ENCODE measurements at regions not wholly inside any gene's neighbourhood (a gene's known extent, or its start where the extent isn't known, plus 50 kb on each side); places are given as distances from the start of the nearest gene placed in this dataset.
"Not testable (repeated sequence)": the region's sequence is repeated elsewhere in the genome, so short reads cannot be mapped to it uniquely, and the experiment has no call there.

DNA sequence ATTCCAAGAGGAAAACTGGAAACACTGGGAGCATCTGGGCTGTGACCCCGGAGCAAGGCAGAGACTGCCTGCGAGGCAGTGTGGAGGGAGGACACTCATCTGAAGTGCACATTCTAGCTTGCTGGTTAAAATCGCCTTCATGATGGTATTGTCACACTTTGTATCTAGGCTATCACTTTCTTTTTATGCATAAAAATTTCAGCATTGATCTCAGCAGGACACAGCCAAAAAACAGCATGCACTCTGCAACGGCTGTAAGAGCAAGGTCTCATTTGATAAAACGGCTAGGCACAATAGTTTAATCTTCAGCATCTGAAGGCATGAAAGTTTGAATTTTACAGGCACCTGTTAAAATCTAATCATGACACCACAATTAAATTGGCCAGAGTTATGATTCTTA lies 110.8 kb upstream of the IRX1 start:
- DNase-seq (ENCODE audit: low read depth), result no peak

DNA sequence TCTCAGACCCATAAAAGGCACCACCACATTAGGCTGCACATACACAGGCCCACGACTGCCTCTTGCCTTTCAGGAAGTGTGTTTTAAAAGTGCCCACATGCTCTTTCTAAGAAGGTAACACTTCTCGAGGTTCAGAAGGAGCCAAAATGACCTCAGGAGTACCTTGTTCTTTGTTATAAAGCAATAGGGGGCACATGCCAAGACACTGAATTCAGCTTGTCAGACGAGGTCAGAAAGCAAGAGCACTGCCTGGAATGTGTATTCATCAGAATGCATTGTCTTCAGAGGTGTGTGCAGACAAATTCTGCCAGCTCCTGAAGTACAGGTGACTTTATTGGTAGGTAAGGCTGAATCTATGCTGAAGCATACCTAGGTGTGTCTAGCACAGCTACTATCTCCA lies 114.5 kb upstream of the IRX1 start:
- no peak for DNase-seq (ENCODE audit: low read depth)

DNA sequence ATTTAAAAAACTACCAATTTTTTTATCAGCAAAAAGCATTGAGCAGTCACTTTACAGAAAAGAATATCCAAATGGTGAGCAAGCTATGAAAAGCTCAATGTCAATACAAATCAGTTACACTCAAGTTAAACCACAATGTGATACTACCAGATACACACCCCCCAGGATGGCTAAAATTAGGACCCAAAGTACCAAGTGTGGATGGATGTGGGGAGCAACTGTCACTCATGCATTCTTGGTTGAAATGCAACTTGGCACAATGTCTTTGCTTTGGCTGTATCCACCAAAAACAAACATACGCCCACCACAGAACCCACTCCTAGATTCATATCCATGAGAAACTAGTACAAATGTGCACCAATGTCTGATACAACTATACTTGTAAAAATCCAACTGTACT lies 120.0 kb upstream of the IRX1 start:
- DNase-seq (ENCODE audit: low read depth), result no peak

DNA sequence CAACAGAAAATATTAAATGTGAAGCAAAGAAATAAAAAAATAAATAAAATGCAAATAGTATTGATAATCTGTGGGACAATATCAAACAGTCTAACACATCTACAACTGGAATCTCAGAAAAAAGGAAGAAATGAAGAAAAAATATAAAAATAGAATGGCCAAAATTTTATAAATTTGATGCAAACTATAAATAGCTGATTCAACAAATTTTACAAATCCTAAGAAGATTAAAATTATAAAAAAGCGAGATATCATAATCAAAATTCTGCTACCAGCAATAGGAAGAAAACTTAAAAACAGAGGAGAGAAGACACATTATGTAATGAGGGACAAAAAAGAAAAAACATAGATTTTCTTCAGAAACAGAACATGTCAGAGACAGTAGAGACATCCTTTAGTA lies 129.2 kb upstream of the IRX1 start:
- no peak for DNase-seq (ENCODE audit: low read depth)

DNA sequence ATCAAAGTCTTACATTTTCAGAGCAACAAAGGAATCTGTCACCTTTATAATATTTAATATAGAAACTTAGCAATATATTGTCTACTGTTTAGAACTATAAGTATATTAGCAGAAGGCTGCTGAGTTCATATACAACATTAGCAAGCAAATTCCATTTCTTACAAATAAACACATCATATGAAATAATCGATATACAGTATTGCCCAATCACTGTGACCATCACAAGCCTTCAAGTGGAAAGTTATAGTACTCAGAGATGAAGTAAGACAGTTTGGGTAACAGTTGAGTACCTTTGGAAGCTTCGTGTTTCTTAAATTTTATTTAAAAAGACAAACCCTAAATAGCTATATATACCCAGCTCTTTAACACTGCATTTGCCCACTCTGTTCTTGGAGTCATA lies 135.2 kb upstream of the IRX1 start:
- DNase-seq (ENCODE audit: low read depth), result no peak

DNA sequence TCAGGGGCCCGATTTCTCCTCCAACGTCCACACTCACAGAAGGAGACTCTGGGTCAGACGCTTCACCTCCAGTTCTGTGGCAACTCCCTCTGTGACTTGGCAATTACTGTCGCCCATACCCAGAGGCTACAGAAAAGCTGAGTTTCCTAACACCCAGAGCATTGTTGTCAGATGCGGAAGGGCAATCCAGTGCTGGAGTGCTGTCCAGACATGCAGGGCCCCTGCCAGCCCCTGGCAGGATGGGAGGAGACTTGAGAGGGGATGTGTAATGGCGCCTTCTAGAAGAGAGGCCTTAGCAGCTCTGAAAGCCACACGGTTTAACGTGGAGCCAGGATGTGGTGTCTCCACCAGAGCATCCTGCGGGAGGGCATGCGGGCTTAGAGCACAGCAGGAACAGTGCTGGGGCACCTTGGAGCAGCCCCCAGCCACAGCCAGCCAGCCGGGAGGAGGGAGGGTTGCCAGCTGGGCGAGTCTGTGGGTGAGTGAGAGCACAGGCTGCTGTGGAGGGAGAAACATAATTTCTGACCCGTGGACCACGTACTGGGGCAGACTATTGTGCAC lies 139.4 kb upstream of the IRX1 start:
- no peak for DNase-seq (ENCODE audit: low read depth)

DNA sequence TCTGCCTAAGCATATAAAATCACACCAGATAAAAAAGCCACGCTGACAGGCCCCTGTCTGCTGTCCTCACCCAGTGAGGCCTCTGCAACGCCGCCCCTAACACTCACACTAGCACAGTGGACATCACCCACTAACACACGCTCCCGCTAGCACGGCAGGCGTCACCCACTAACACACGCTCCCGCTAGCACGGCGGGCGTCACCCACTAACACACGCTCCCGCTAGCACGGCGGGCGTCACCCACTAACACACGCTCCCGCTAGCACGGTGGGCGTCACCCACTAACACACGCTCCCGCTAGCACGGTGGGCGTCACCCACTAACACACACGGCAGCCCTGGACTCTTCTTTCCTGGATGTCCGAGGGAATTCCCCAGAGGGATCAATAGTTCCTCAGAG lies 141.6 kb upstream of the IRX1 start:
- not testable (repeated sequence) for DNase-seq (ENCODE audit: low read depth)

DNA sequence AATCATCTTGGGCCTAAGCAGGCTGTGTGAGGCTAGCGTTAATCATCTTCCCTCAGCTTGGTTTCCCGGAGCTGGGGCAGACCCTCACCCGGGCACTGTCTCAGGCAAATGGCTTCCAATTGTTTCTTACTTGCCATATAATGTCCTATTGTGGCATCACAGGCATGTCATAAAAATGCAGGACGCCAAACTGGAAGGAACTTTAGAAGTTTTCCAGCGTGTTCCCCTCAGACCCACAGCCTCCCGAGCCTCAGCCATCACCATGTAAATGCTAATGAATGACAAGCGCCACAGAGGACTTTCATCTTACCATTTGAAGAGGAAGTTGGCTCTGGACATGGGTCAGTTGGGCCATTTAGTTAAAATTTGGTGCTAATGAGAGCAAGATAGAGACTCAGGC lies 143.0 kb upstream of the IRX1 start:
- no peak for DNase-seq (ENCODE audit: low read depth)

DNA sequence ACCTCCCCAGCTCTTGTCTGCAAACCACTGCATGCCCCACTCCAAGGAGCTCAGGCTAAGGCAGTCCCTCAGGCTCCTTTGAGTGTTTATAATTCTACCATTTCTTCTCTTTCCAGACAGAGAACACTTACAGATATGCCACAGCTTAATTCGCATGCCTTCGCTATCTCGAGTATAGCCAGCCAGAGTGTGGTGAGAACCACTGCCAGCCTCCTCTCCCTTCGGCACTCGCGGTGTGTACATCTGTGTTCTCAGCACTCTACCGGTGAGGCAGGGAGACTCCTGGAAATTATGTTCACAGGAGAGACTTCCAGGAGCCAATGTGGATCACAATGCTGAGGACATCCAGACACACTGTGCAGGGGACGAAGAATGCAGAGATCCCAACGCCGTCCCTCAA lies 143.7 kb upstream of the IRX1 start:
- no peak for DNase-seq (ENCODE audit: low read depth)

DNA sequence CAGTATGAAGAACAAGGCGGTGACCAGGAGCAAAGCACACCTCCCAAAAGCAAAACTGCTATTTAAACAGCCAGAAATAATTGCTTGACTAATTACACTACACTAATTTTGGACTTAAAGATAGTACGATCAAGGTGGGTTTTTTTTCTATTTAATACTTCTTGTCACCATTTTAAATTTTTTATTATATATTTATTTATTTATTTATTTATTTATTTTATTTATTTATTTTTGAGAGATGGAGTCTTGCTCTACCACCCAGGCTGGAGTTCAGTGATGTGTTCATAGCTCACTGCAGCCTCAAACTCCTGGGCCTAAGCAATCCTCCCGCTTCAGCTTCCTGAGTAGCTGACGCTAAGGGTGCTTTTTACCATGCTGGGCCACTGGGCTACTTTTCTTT lies 146.2 kb upstream of the IRX1 start:
- DNase-seq (ENCODE audit: low read depth), result no peak

DNA sequence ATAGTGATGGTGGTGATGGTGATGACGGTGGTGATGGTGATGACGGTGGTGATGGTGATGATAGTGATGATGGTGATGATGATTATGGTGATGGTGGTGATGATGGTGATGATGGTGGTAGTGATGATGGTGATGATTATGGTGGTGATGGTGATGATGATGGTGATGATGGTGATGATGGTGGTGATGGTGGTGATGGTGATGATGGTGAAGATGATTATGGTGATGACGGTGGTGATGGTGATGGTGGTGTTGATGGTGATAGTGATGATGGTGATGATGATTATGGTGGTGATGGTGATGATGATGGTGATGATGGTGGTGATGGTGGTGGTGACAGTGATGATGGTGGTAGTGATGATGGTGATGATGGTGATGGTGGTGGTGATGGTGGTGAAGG lies 149.2 kb upstream of the IRX1 start:
- no peak for DNase-seq (ENCODE audit: low read depth)

DNA sequence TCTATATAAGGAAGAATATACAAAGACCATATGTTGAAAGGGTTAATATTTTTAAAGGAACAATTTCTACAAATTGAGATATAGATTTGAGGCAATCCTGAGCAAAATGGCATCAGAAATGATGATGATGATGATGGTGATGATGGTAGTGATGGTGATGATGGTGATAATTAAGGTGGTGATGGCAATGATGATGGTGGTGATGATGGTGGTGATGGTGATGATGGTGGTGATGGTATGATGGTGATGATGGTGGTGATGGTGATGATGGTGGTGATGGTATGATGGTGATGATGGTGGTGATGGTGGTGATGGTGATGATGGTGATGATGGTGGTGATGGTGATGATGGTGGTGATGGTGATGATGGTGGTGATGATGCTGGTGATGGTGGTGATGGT lies 150.1 kb upstream of the IRX1 start:
- not testable (repeated sequence) for DNase-seq (ENCODE audit: low read depth)

DNA sequence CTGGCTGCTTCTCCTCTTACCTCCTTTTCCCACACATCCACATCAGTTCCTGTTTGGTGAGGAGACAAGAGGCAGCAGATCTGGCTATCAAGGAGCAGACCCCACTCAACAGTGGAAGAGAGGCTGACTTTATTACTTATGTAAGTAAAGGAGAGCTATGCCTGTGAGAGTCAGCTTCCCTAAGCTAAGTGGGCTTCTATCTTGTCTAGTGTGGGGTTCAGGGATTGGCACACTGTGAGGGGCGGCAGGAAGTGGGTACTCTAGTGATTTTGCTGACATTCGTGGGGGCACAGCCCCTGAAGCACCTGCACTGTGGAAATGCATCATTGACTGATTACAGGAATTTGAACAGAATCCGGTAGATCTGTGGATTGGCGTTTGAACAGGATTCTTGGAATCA lies 163.5 kb upstream of the IRX1 start:
- no peak for DNase-seq (ENCODE audit: low read depth)

DNA sequence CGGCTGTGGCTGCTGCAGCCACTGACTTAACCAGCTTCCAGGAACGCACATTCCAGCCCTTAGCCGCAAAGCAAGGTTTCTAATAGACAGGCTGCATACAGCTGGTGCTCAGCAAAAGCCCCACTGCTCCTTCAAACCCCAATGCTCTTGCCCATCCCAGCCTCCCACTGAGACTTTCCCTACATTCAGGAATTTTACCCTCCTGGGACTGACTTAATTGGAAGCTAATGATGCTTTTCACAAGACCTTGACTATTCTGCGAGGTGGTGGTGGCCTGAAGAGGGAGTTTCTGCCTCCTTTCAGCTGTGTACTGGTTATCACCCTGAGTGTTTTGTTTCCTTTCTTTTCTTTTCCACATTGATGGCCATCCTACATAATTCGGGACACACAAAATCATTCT lies 164.9 kb upstream of the IRX1 start:
- DNase-seq (ENCODE audit: low read depth), result no peak

DNA sequence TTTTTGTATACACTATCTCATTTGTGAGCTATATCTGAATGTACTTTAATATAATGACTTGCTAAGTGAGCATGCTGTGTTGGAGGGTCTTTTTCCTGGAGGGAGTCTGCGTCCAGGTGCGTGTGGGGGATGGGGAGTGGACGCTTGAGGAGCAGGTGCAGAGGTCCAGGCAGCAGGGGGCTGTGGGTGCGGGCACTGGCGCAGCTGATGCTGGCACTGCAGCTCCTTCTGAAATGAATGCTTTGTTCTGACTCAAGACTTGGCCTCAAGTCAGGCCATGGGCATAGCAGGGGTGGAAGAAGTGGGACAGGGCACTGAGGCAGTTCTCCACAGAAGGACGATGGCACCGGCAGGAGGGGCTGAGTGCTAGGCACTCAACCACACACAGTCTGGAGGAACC lies 165.7 kb upstream of the IRX1 start:
- no peak for DNase-seq (ENCODE audit: low read depth)

DNA sequence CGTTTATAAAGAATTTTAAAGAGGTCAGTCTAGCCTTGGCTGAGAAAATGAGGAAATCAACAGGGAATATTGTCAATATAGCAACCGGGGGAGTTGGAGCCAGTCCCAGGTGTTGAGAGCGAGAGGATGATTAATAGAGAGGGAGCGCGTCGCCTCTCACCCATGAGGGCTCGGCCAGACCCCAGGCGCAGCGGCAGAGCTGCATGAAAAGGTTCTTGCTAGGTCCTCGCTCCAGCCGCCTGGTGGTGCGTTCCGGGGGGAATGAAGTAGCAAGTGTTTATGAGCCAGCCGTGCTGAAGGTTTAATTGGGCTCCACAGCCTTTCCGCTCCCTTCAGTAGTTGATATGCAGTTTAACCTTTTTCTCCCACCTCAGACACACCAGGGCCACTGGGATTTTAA lies 167.3 kb upstream of the IRX1 start:
- no peak for DNase-seq (ENCODE audit: low read depth)

DNA sequence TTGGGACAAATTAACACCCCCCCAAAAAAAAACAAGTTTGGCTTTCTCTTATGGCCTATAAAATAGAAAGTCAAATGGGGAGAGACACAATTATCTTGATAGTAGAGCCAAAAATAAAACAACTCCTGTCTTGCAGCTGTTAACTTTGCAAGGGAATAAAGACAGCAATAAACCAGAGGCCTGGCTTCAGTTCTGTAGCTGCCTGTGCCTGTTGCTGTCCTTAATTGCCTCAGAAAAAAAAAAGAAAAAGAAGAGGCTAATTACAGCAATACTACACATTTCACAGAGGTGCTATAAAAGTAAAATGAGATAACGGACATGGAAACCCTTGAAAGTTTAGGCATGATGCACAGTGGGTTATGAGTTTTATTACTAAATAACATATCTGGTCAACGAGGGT lies 170.7 kb upstream of the IRX1 start:
- no peak for DNase-seq (ENCODE audit: low read depth)

DNA sequence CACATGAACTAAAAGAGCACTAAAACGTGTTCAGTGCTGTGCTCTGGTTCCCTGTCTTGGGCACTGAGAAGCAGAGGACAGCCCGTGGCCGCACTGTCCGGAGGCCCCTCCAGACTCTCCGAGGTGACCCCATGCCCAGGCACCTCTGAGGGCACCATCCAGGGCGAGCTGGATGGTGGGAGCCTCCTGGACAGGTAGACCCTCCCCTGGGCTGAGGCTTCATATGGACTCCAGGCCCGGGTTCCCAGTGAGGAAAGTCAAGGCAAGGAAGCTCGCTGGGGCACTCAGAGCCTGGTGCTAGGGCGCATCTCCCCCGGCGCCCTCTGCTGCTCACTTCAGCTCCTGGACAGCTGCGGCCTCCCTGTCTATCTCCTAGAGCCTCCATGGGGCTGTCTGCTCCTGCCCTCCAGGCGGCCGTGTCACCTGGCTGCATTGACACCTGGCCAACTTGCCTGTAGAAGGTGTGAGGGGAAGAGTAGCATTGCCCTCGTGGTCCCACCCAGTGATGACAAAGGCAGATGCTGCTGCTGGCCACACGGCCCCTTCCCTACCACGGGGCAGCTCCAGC lies 178.2 kb upstream of the IRX1 start:
- no peak for DNase-seq (ENCODE audit: low read depth)

DNA sequence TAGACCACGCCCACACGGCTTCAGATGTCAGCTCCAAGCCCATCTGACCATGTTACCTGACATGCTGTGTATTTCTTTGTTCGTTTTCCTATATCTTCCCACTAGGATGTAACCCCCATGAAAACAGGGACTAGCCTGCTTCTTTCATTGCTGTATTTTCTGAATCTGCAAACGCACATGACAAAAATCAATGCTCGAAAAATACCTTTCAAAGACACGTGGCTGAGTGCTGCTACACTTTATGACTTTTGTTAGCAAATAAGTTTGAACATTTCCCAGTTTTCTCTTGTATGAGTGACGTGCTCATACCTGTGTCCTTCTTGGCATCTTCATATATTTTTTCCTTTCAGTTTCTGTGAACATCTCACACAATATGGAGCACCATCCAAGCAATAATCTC lies 181.3 kb upstream of the IRX1 start:
- DNase-seq (ENCODE audit: low read depth), result no peak

DNA sequence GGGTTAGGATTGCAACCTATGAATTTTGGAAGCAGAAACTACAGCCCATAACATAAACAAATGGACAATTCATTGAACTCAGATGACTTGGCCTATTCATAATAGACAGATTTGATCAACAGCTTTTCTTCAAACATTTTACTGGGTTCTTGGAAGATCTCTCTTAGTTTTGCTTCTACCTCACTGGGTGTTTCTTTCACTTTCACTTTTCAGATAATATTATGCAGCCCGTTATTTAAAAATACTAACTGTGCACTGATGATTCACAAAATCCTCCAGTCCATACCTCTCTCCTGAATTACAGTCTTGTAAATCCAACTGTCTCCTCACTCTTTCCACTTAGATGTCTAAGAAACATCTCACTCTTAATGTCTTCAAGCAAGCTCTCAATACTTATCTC lies 183.5 kb upstream of the IRX1 start:
- DNase-seq (ENCODE audit: low read depth), result no peak

DNA sequence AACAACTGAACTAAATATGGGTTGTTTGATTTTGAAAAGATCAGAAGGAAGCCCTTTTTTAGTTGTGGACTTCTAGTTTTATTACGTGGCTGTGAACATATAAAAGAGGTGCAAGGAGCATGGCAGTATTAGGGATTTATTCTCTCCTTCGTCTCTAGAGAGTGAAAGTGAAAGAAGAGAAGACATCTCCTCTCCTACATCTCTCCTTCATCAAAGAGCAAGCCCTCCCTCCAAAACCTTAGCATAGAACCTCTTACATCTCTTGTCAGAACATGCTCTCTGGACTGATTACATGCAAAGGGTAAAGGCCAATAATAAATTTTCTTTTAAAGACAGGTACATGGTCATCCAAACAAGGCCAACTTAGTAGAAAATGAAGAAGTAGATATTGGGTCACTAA lies 184.3 kb upstream of the IRX1 start:
- no peak for DNase-seq (ENCODE audit: low read depth)

DNA sequence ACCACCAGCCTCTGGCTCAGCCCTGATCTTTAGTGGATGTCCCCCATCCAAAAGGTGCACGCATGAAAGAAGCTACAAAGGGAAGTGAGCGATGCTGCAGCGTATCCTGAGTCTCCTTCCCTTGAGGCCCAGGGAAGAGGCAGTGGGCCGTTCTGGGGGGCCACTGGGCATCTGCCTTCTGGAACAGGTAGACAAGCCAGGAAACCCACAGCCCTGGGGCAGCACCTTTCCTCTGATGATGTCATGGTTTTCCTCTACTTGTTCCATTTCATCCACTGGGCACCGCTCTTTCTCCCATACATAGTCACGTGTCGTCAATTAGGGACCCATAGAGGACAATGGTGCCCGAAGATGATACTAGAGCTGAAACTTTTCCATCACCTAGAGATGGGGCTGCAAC lies 194.0 kb upstream of the IRX1 start:
- no peak for DNase-seq (ENCODE audit: low read depth)

DNA sequence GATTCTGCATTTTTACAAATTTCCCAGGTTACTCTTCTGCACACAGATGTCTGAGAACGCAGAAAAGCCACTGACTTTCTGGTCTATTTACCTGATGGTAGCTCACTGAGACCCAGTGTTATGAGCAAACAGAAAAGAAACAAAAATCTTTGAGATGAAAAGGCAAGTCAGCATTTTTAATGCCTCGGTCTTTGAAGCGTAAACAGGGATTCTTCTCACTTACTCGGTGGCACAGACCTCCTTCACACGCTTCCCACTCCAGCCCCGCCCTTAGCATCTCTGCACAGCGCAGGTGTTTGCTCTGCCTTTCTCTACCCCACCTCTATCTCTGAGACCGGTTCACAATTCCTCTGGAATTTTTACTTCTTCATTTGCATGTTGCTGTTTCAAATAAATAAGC lies 195.0 kb upstream of the IRX1 start:
- DNase-seq (ENCODE audit: low read depth), result no peak

DNA sequence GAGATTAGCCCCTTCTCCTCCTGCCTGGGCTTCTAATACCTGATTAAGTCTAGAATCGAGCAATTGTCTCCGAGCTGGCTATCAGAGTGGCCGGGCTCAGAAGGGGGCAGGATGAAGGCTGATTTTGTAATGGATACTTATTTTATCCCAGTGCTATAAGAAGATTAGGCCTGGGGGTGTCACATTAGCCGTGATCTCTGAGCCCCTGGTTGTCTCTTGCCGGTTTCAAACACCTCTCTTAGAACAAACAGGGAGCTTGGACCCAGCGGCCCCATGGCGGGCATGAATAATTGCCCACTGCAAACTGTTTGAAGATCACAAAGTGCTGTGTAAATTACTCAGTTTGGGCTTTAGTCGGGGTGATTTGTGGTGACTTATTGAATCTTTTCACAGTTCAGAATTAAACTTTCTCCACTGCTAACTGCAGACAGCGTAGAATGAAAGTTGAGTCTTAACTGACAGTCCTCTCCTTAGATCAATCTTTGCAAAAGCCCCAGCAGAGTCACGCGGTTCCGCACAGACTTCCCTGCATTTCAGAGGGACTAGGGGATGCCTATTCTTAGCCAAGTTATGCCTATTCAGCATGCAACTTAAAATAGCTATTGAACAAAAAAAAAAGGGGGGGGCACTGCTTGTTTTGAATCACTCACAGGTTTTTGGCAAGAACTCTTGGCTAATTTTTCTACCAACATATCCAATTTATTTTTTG lies 200.6 kb upstream of the IRX1 start:
- DNase-seq (ENCODE audit: low read depth), result no peak
